IPS-20b (cell line): ENCODE measurements at regions not wholly inside any gene's neighbourhood (a gene's known extent, or its start where the extent isn't known, plus 50 kb on each side); places are given as distances from the start of the nearest gene placed in this dataset.

Experiments
- H3K27ac ChIP-seq: one replicate; pipeline ENCODE4 v1.5.1; 2013; ENCODE audit warnings: low read length
- H3K27me3 ChIP-seq: 2 replicates; pipeline ENCODE4 v1.6.1; 2013; ENCODE audit warnings: mild to moderate bottlenecking, low read length, inconsistent platforms; ENCODE audit not compliant: insufficient read depth
- H3K36me3 ChIP-seq: 2 replicates; pipeline ENCODE4 v1.6.1; 2013; ENCODE audit warnings: low read depth, mild to moderate bottlenecking, inconsistent platforms, low read length, moderate library complexity; ENCODE audit not compliant: insufficient read depth
- H3K4me1 ChIP-seq: 2 replicates; pipeline ENCODE4 v1.6.1; 2013; ENCODE audit warnings: mild to moderate bottlenecking, control low read depth, inconsistent platforms, low read length, moderate library complexity; ENCODE audit not compliant: insufficient read depth
- H3K4me3 ChIP-seq: 2 replicates; pipeline ENCODE4 v1.5.1; 2013; ENCODE audit warnings: mild to moderate bottlenecking, low read length, inconsistent platforms
- H3K9ac ChIP-seq: 2 replicates; pipeline ENCODE4 v1.6.1; 2013; ENCODE audit warnings: low read depth, mild to moderate bottlenecking, inconsistent platforms, low read length, moderate library complexity
- H3K9me3 ChIP-seq: 2 replicates; pipeline ENCODE4 v1.6.1; 2013; ENCODE audit warnings: mild to moderate bottlenecking, low read depth, low read length, inconsistent platforms; ENCODE audit not compliant: insufficient read depth

DNA sequence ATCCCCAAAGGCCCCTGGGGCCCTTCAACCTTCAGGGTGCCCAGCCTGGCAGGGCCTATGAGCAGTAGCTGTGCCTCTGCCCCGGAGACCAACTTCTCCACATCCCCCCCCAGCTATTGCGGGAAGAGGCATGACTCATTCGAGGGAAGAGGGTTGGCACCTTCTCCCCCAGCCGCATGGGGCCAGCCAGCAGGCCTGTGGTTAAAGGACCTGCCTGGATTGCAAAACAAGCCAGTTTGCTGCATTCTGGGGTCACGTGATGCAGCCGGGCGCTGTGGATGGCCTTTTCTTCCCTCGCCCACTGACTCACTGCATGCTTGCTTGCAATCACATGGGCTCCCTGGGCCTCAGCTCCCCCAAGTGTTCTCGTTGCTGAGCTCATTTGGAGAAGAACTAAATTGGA, 182.5 kb downstream of the MAFB start:
- no peak overlapping the region for H3K27ac ChIP-seq
- H3K4me1 ChIP-seq = peaks cover 4% of the 10 kb centered on the region; the same call in 1 of the 2 replicates
- no peaks in the 10 kb centered on the region for H3K9me3 ChIP-seq
- no peak overlapping the region for H3K9ac ChIP-seq
- no peak overlapping the region for H3K4me3 ChIP-seq
- H3K27me3 ChIP-seq = no peaks in the 10 kb centered on the region
- no peaks in the 10 kb centered on the region for H3K36me3 ChIP-seq

DNA sequence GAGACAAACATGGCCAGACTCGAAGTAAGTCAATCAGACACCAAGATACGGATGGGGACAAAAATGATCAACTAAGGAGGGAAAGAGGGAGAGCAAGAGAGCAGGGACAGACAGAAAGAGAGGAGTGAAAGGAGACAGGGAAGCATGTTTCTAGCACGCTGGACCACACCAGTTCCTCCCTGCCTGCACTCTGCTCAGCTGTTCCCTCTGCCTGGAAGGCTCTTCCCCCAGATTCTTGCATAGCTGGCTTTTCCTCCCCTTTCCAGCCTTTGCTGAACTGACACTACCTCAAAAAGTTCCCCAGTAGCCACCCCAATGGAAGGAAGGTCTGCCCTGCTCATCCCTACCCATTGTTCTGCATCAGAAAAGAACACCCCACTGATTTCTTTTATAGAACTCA, 185.9 kb downstream of the MAFB start:
- Histone ChIP-seq H3K27me3 (no peaks in the 10 kb centered on the region), H3K4me3 (no peak overlapping the region), H3K9ac (no peak overlapping the region), H3K27ac (no peak overlapping the region), H3K4me1 (peaks cover 4% of the 10 kb centered on the region; the same call in 1 of the 2 replicates), H3K9me3 (no peaks in the 10 kb centered on the region), H3K36me3 (no peaks in the 10 kb centered on the region)

DNA sequence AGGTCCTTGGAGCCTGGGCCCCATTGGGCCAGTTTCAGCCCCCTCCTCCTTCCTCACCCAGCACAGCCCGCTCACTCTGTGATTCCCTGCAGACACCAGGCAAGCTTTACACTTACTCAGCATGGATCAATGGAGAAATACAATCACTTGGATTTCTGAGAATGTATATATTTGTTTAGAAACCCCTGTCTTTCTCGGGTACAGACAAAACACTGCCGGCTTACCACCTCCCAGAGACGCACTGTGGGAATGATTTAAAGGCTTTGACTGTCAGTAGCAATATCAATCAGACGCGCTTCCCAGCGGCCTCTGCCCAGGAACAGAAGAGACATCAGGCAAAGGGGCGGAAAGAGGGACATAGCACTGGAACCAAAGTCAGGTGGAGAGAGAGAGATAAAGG, 186.5 kb downstream of the MAFB start:
- H3K4me3 ChIP-seq = no peak overlapping the region
- H3K4me1 ChIP-seq = peaks cover 4% of the 10 kb centered on the region; the same call in 1 of the 2 replicates
- H3K9me3 ChIP-seq = no peaks in the 10 kb centered on the region
- H3K36me3 ChIP-seq = no peaks in the 10 kb centered on the region
- no peak overlapping the region for H3K27ac ChIP-seq
- H3K9ac ChIP-seq = no peak overlapping the region
- no peaks in the 10 kb centered on the region for H3K27me3 ChIP-seq

DNA sequence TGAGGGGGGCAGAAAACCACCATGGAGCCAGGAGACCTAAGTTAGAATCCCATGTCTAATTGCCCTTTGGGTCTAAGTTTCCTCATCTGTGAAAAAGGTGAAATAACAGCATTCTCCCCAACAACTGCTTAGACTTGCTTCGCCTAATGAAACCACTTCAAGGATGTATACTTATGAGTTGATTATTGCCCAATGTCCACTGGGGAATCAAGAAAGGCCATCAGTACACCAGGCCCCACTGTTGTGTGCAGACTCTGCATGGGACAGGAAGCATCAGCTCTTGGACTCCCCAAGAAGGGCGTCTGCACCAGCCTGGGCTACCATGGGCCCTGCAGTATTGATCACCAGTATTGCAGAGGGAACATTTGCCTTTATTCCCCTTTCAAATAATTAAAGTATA, 189.6 kb downstream of the MAFB start:
- Histone ChIP-seq H3K9ac (no peak overlapping the region), H3K4me3 (no peak overlapping the region), H3K27me3 (no peaks in the 10 kb centered on the region), H3K4me1 (peaks cover 4% of the 10 kb centered on the region; the same call in 1 of the 2 replicates), H3K9me3 (no peaks in the 10 kb centered on the region), H3K36me3 (no peaks in the 10 kb centered on the region), H3K27ac (no peak overlapping the region)

DNA sequence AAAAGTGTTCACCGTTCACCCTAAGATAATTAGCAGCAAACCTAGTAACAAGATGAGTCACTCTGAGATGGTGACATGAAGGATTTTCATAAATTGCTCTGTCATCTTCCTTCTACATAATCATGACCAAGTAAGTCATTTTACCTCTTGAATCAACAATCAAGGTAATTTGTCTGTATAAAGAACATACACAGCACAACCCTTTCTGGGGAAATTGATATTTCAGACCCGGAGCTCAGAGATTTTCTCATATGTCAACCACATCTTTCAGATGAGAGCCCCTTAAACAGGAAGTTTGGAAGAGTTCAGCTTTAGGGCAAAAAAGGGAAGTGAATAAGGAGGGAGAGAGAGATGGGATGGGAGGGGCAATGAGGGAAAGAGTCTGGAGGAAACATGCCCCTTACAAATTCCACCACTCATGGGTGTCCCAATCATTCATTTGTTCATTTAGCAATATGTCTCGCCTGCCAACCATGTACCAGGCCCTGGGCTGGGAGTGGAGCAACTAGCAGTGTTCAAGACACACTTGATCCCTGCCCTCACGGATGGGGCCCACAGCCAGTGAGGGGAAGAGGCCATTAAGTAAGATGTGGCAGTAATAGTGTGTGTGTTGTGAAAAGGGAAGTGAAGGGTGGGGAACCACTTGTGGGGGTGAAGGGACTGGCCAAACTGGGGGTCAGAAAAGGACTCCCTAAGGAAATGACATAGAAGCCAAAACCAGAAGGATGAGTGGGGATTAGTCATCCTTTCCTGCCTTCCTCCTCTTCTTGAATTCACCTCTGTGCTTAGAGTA, 190.9 kb downstream of the MAFB start:
- Histone ChIP-seq H3K36me3 (no peaks in the 10 kb centered on the region), H3K27me3 (no peaks in the 10 kb centered on the region), H3K4me1 (peaks cover 4% of the 10 kb centered on the region; the same call in 1 of the 2 replicates), H3K9me3 (no peaks in the 10 kb centered on the region), H3K4me3 (no peak overlapping the region), H3K9ac (no peak overlapping the region), H3K27ac (no peak overlapping the region)

DNA sequence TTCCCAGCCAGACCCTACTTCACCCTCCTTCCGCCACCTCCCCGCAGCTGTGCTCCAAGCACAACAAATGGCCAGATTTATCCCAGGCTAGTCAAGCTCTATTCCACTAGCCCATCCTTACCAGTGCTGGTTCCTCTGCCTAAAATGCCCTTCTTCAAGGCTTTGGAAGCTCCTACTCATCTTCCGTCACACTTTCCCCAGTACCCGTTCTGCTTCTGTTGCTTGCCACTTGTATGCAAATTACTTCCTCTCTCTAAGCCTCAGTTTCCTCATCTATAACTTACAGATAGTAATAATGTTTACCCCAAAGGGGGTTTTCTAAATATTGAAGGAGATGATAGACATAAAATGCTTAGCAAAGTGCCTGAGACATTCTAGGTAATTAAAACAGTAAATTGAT, 193.1 kb downstream of the MAFB start:
- Histone ChIP-seq H3K9ac (no peak overlapping the region), H3K4me1 (no peaks in the 10 kb centered on the region), H3K36me3 (no peaks in the 10 kb centered on the region), H3K4me3 (no peak overlapping the region), H3K27ac (no peak overlapping the region), H3K9me3 (no peaks in the 10 kb centered on the region), H3K27me3 (no peaks in the 10 kb centered on the region)

DNA sequence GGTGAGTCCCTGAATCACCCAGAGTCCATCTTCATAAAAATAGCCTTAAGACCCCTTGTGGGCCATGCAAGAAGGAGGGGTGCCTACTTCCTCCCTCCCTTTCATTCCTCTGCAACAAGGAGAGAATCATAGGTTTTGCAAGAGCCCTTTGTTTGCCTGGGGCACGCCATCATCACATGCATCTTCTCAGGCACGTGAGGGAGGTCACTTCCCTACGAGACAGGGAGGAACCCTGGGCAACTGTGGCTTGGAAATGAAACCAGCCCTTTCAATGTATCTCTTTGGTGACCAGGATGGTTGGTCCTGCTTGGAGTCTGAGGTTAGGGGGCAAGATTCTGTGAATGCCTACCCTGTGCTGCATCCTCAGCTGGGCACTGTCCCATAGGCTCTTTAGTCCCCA, 194.8 kb downstream of the MAFB start:
- H3K27me3 ChIP-seq = no peaks in the 10 kb centered on the region
- no peaks in the 10 kb centered on the region for H3K36me3 ChIP-seq
- no peak overlapping the region for H3K27ac ChIP-seq
- H3K4me1 ChIP-seq = no peaks in the 10 kb centered on the region
- H3K9me3 ChIP-seq = no peaks in the 10 kb centered on the region
- no peak overlapping the region for H3K4me3 ChIP-seq
- H3K9ac ChIP-seq = no peak overlapping the region

DNA sequence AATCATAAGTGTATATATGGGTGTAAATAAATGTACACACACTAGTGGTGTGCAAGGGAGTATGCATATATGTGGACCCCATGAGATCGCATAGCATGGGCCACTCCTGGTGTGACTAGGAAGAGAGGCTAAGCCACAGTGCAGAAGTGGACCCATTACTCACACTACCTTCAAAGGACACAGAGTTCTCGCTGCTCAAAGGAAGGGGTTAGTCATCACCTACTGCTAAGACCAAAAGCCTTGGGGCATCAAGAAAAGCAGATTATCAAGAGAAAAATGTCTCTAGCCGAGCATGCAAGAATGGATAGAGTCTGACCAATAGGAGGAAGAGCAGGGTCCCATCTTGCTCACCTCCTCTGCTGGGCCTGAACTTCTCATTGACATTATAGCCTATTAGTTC, 195.5 kb downstream of the MAFB start:
- Histone ChIP-seq H3K9ac (no peak overlapping the region), H3K4me3 (no peak overlapping the region), H3K27me3 (no peaks in the 10 kb centered on the region), H3K4me1 (no peaks in the 10 kb centered on the region), H3K9me3 (no peaks in the 10 kb centered on the region), H3K27ac (no peak overlapping the region), H3K36me3 (no peaks in the 10 kb centered on the region)

DNA sequence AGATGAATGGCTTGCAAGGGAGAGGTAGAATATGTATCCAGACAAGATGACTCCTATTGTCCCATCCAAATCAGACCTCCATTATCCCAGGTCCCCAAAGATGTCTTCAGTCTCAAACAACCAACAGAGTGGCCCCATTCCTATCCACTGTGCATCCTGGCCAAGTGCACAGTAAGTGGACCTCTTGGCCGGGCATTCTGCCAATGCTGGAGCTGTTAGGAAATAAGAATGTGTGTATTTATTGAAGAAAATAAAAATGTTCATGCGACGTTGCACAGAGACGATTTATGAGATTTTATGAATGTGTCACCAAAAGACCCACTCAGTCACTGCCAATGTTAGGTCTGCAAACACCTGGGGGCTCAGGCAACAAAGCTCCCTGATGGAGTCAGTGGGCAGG, 196.0 kb downstream of the MAFB start:
- no peak overlapping the region for H3K9ac ChIP-seq
- no peaks in the 10 kb centered on the region for H3K9me3 ChIP-seq
- H3K4me3 ChIP-seq = no peak overlapping the region
- H3K27ac ChIP-seq = no peak overlapping the region
- no peaks in the 10 kb centered on the region for H3K27me3 ChIP-seq
- H3K4me1 ChIP-seq = no peaks in the 10 kb centered on the region
- no peaks in the 10 kb centered on the region for H3K36me3 ChIP-seq

DNA sequence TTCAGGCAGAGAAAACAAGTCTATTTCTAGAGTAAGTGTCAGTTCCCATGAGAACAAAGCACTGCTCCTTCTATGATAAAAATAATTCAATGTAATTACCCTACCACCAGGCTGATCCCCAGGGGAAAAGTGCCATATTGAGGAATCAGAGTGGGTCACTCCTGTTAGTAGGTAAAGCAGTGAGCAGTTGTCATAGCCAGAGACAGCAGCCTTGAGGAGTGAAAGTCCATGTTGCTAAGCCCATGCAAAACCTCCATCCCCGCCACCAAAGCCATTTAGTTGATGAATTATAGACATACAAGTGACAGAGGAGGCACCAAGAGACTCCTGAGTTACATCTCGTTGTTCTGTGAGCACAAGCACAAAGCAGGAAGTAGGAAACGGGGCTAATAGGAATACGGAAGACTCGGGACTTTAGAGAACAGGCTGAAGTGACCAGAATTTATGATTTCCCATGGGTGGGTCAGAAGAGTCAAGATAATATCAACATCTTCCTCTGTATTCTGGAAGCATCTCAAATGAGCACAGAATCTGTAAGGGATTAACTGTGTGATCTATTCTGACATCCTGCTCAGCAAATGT, 197.9 kb downstream of the MAFB start:
- H3K9me3 ChIP-seq = no peaks in the 10 kb centered on the region
- no peaks in the 10 kb centered on the region for H3K36me3 ChIP-seq
- no peak overlapping the region for H3K27ac ChIP-seq
- no peaks in the 10 kb centered on the region for H3K4me1 ChIP-seq
- no peak overlapping the region for H3K4me3 ChIP-seq
- no peak overlapping the region for H3K9ac ChIP-seq
- H3K27me3 ChIP-seq = no peaks in the 10 kb centered on the region

DNA sequence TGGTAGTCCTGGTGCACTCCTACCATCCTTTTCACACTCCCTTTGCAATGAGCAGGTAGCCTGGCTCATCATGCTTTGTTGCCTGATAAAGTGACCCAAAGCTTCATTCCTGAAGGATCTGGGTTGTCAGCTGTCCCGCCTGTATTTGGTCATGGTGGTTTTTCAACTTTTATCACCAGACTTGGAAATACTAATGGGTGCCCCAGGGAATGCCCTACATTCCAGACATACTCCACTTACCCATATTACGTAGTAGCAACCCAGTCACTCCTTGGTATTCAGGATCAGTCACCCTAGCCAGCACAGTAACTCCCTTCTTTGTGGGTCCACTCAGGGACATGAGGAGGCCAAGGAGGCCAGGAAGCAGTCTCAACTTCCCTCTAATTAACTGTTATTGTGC, 199.2 kb downstream of the MAFB start:
- H3K27ac ChIP-seq = no peak overlapping the region
- no peaks in the 10 kb centered on the region for H3K36me3 ChIP-seq
- H3K4me3 ChIP-seq = no peak overlapping the region
- no peaks in the 10 kb centered on the region for H3K9me3 ChIP-seq
- no peak overlapping the region for H3K9ac ChIP-seq
- no peaks in the 10 kb centered on the region for H3K27me3 ChIP-seq
- H3K4me1 ChIP-seq = no peaks in the 10 kb centered on the region

DNA sequence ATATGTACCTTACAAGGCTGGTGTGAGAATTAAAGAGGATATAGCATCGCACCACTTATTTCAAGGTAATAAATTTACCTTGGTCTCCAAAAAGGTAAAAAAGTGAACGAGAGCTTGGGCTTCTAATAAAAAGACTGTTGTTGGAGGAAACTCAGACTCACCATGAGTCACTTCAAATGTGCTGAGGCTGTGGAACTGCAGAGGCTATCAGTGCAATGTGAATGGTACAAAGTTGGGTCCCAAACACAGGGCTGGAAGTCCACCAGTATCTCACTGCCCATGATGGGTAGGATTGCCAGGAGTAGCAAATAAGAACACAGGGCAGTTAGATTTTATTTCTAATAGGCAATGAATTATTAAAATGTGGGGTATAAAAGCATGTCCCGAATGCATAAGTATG, 200.6 kb downstream of the MAFB start:
- Histone ChIP-seq H3K4me1 (no peaks in the 10 kb centered on the region), H3K27me3 (no peaks in the 10 kb centered on the region), H3K36me3 (no peaks in the 10 kb centered on the region), H3K4me3 (no peak overlapping the region), H3K27ac (no peak overlapping the region), H3K9me3 (no peaks in the 10 kb centered on the region), H3K9ac (no peak overlapping the region)
